GM23338 (cell line): ENCODE measurements at regions not wholly inside any gene's neighbourhood (a gene's known extent, or its start where the extent isn't known, plus 50 kb on each side); places are given as distances from the start of the nearest gene placed in this dataset.

Experiments used
- CREB1 ChIP-seq: fragments of 250-450 bp; sonication (Bioruptor Pico); IDR thresholded peaks from 2 replicates; pipeline ENCODE4 v1.5.0; 2020; ENCODE audit warnings: low read depth, mild to moderate bottlenecking, moderate library complexity
- CTCF ChIP-seq, 2 experiments: fragments of 200-600 bp in 1 of 2; sonication (generic) in 1 of 2; conservative IDR thresholded peaks; 2 replicates each; pipeline versions ENCODE4 v1.5.1 to v1.6.1; 2016 to 2017; ENCODE audit warnings: antibody characterized with exemption in 2 of 2, low read depth in 2 of 2, mild to moderate bottlenecking in 2 of 2, moderate library complexity in 1 of 2
- ETS1 ChIP-seq: IDR thresholded peaks from 2 replicates; pipeline ENCODE4 v1.6.1; 2016; ENCODE audit warnings: antibody characterized with exemption
- EZH2 ChIP-seq: fragments of 200-600 bp; sonication (generic); IDR thresholded peaks from one replicate; pipeline ENCODE4 v1.8.0; 2017; ENCODE audit warnings: antibody characterized with exemption, mild to moderate bottlenecking, low read depth; ENCODE audit not compliant: unreplicated experiment
- EZH2phosphoT487 ChIP-seq: fragments of 200-600 bp; sonication (generic); IDR thresholded peaks from one replicate; pipeline ENCODE4 v1.8.1; 2018; ENCODE audit warnings: antibody characterized with exemption; ENCODE audit not compliant: unreplicated experiment
- JUNB ChIP-seq: IDR thresholded peaks from one replicate; pipeline ENCODE4 v1.6.1; 2016; ENCODE audit warnings: antibody characterized with exemption; ENCODE audit not compliant: unreplicated experiment
- NANOG ChIP-seq: IDR thresholded peaks from 2 replicates; pipeline ENCODE4 v1.6.1; 2016; ENCODE audit warnings: antibody characterized with exemption, borderline replicate concordance
- POLR2AphosphoS5 ChIP-seq: IDR thresholded peaks from 2 replicates; pipeline ENCODE4 v1.6.1; 2016; ENCODE audit warnings: antibody characterized with exemption, low read depth
- REST ChIP-seq: IDR thresholded peaks from one replicate; pipeline ENCODE4 v1.6.1; 2018; ENCODE audit warnings: antibody characterized with exemption; ENCODE audit not compliant: unreplicated experiment
- STAT1 ChIP-seq: IDR thresholded peaks from one replicate; pipeline ENCODE4 v1.6.1; 2016; ENCODE audit warnings: antibody characterized with exemption; ENCODE audit not compliant: unreplicated experiment
- ZNF114 ChIP-seq: fragments of 250-450 bp; sonication (Bioruptor Pico); IDR thresholded peaks from 2 replicates; pipeline ENCODE4 v1.5.0; 2020; ENCODE audit warnings: mild to moderate bottlenecking, moderate library complexity
- ZNF331 ChIP-seq: fragments of 250-450 bp; sonication (Bioruptor Pico); IDR thresholded peaks from 2 replicates; pipeline ENCODE4 v1.5.0; 2020; ENCODE audit warnings: low read depth, mild to moderate bottlenecking, moderate library complexity

GRCh38 chr4:89364541-89364940 lies 56.9 kb upstream of the GPRIN3 start:
- TF ChIP-seq CTCF (conservative IDR thresholded peaks at IDR 0.05; ENCODE audit: low read depth in 2 of 2) (no peak), ETS1 (no peak), POLR2AphosphoS5 (no peak), EZH2 (no peak), REST (no peak), ZNF331 (no peak), CREB1 (CRISPR knock-in tag) (no peak), JUNB (no peak), ZNF114 (CRISPR knock-in tag) (no peak), EZH2phosphoT487 (no peak), STAT1 (no peak), NANOG (no peak)
